ENCODE measurements at regions not wholly inside any gene's neighbourhood (a gene's known extent, or its start where the extent isn't known, plus 50 kb on each side); places are given as distances from the start of the nearest gene placed in this dataset.

- H3K9me3 Mint-ChIP-seq (ENCODE audit: insufficient read depth), result no peaks in the 10 kb centered on the region
- H3K27ac Mint-ChIP-seq, result no peak overlapping the region
- H4K20me1 ChIP-seq (ENCODE audit: control insufficient read depth, insufficient read depth, low read length, poor library complexity, severe bottlenecking), result no peaks in the 10 kb centered on the region
- 71% methylated on average over 2 of the region's 3 CpGs for WGBS (ENCODE audit: insufficient coverage)
- H3K9ac ChIP-seq (ENCODE audit: low read length), result no peak overlapping the region
- no peak overlapping the region for H2AFZ ChIP-seq (ENCODE audit: insufficient read depth, low read depth, low read length, poor library complexity, severe bottlenecking)
- no peak overlapping the region for H3K27ac ChIP-seq (ENCODE audit: low read length in 2 of 2)
- intact Hi-C loops (cut with micrococcal nuclease), result no loop called here
- DNase-seq (no peak), ATAC-seq (ENCODE audit: low read depth) (no peak)
- H3K36me3 ChIP-seq (replicated peaks in 1 of 2; ENCODE audit: control extremely low read depth in 1 of 2, control insufficient read depth in 1 of 2, extremely low read depth in 1 of 2, insufficient read depth in 2 of 2, low read length in 1 of 2), result no peaks in the 10 kb centered on the region
- POLR2A ChIA-PET, result no interaction called here
- CTCF ChIA-PET, result no interaction called here
- H3K4me1 ChIP-seq (ENCODE audit: control insufficient read depth in 2 of 2, insufficient read depth in 2 of 2, low read length in 2 of 2), result no peaks in the 10 kb centered on the region
- H3K4me3 Mint-ChIP-seq, result no peak overlapping the region
- no peak overlapping the region for H3K4me2 ChIP-seq (replicated peaks; ENCODE audit: low read depth, low read length, poor library complexity, severe bottlenecking)
- peaks cover 31% of the 10 kb centered on the region for H3K27me3 Mint-ChIP-seq
- TF ChIP-seq EZH2 (IDR thresholded peaks at IDR 0.05; ENCODE audit: borderline replicate concordance, insufficient read depth, low read depth, low read length, poor library complexity, severe bottlenecking), result no peak
- TF ChIP-seq, protein P1, sequence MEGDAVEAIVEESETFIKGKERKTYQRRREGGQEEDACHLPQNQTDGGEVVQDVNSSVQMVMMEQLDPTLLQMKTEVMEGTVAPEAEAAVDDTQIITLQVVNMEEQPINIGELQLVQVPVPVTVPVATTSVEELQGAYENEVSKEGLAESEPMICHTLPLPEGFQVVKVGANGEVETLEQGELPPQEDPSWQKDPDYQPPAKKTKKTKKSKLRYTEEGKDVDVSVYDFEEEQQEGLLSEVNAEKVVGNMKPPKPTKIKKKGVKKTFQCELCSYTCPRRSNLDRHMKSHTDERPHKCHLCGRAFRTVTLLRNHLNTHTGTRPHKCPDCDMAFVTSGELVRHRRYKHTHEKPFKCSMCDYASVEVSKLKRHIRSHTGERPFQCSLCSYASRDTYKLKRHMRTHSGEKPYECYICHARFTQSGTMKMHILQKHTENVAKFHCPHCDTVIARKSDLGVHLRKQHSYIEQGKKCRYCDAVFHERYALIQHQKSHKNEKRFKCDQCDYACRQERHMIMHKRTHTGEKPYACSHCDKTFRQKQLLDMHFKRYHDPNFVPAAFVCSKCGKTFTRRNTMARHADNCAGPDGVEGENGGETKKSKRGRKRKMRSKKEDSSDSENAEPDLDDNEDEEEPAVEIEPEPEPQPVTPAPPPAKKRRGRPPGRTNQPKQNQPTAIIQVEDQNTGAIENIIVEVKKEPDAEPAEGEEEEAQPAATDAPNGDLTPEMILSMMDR (IDR thresholded peaks at IDR 0.05), result no peak
- H3K4me1 Mint-ChIP-seq, result no peaks in the 10 kb centered on the region
- H3K4me3 ChIP-seq (ENCODE audit: control extremely low read depth in 1 of 5, extremely low read depth in 1 of 5, insufficient read depth in 1 of 5, low read depth in 2 of 5, low read length in 4 of 5), result no peak overlapping the region
- no peaks in the 10 kb centered on the region for H3K79me2 ChIP-seq (ENCODE audit: control insufficient read depth, insufficient read depth, low read length)
- no peaks in the 10 kb centered on the region for H3K9me3 ChIP-seq (ENCODE audit: control extremely low read depth in 1 of 3, control insufficient read depth in 2 of 3, insufficient read depth in 1 of 3, low read length in 2 of 3)
- no peaks in the 10 kb centered on the region for H3K27me3 ChIP-seq (replicated peaks in 1 of 4; ENCODE audit: control extremely low read depth in 1 of 4, control insufficient read depth in 3 of 4, insufficient read depth in 4 of 4, low read length in 3 of 4)
These were observed 71.4 kb upstream of the SEZ6L start for GRCh38 chr22:26097840-26098239.

DNA sequence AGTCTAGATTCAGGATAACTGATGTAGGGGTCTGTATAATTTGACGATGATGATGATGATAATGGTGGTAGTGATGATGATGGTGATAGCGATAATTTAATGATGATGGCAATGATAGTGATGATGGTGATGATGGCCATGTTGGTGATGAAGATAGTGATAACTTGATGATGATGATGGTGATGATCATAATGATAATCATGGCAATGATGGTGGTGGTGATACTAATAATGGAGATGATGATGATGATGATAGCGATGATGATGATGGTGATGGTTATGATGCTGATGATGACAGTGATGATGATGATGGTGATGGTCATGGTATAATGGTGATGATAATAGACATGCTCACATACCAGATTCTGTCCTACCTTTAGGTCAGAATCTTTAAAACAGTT, 66.2 kb upstream of the SEZ6L start:
- no peak for TF ChIP-seq EZH2 (IDR thresholded peaks at IDR 0.05; ENCODE audit: borderline replicate concordance, insufficient read depth, low read depth, low read length, poor library complexity, severe bottlenecking)
- TF ChIP-seq, protein P1 (IDR thresholded peaks at IDR 0.05), result no peak
- H3K9ac ChIP-seq (ENCODE audit: low read length), result no peak overlapping the region
- DNase-seq, result no peak
- 75% methylated on average over 2 of the region's 3 CpGs for WGBS (ENCODE audit: insufficient coverage)
- H3K36me3 ChIP-seq (replicated peaks in 1 of 2; ENCODE audit: control extremely low read depth in 1 of 2, control insufficient read depth in 1 of 2, extremely low read depth in 1 of 2, insufficient read depth in 2 of 2, low read length in 1 of 2), result no peaks in the 10 kb centered on the region
- Mint-ChIP-seq H3K4me3 (no peak overlapping the region), H3K9me3 (ENCODE audit: insufficient read depth) (no peaks in the 10 kb centered on the region), H3K27ac (no peak overlapping the region), H3K4me1 (no peaks in the 10 kb centered on the region), H3K27me3 (peaks cover 16% of the 10 kb centered on the region)
- no peak overlapping the region for H2AFZ ChIP-seq (ENCODE audit: insufficient read depth, low read depth, low read length, poor library complexity, severe bottlenecking)
- H3K27ac ChIP-seq (ENCODE audit: low read length in 2 of 2), result no peak overlapping the region
- no peaks in the 10 kb centered on the region for H3K9me3 ChIP-seq (ENCODE audit: control extremely low read depth in 1 of 3, control insufficient read depth in 2 of 3, insufficient read depth in 1 of 3, low read length in 2 of 3)
- POLR2A ChIA-PET, result no interaction called here
- H3K4me2 ChIP-seq (replicated peaks; ENCODE audit: low read depth, low read length, poor library complexity, severe bottlenecking), result no peak overlapping the region
- intact Hi-C loops (cut with micrococcal nuclease), result no loop called here
- no peaks in the 10 kb centered on the region for H4K20me1 ChIP-seq (ENCODE audit: control insufficient read depth, insufficient read depth, low read length, poor library complexity, severe bottlenecking)
- no peak for ATAC-seq (ENCODE audit: low read depth)
- H3K27me3 ChIP-seq (replicated peaks in 1 of 4; ENCODE audit: control extremely low read depth in 1 of 4, control insufficient read depth in 3 of 4, insufficient read depth in 4 of 4, low read length in 3 of 4), result no peaks in the 10 kb centered on the region
- no peak overlapping the region for H3K4me3 ChIP-seq (ENCODE audit: control extremely low read depth in 1 of 5, extremely low read depth in 1 of 5, insufficient read depth in 1 of 5, low read depth in 2 of 5, low read length in 4 of 5)
- H3K4me1 ChIP-seq (ENCODE audit: control insufficient read depth in 2 of 2, insufficient read depth in 2 of 2, low read length in 2 of 2), result no peaks in the 10 kb centered on the region
- H3K79me2 ChIP-seq (ENCODE audit: control insufficient read depth, insufficient read depth, low read length), result no peaks in the 10 kb centered on the region
- CTCF ChIA-PET, result no interaction called here

Data from B cell (primary cell).